HG03439 (cell line): ENCODE measurements at regions not wholly inside any gene's neighbourhood (a gene's known extent, or its start where the extent isn't known, plus 50 kb on each side); places are given as distances from the start of the nearest gene placed in this dataset.

Experiments
- ATAC-seq: cut with Tn5 transposase; IDR thresholded peaks from one replicate; pipeline ENCODE4 v1.9.1; 2021; ENCODE audit warnings: mild to moderate bottlenecking, moderate library complexity; ENCODE audit not compliant: unreplicated experiment

DNA sequence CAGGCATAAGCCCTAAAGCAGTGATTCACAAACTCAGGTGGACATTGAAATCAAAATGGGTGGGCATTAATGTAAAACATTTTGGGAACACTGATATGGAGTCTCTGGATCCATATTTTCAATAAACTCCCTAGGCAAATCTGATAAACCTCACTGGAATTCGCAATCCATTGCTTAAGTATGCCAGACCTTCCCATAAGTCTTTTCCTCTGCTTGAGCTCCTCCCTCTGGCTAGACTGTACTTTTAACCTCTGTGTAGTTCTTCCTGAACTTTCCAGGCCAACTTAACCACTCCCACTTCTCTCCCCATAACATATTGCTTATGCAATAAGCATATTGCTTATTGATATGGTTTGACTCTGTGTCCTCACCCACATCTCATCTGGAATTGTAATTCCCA, 629.7 kb upstream of the IMPG1 start:
- no peak for ATAC-seq

DNA sequence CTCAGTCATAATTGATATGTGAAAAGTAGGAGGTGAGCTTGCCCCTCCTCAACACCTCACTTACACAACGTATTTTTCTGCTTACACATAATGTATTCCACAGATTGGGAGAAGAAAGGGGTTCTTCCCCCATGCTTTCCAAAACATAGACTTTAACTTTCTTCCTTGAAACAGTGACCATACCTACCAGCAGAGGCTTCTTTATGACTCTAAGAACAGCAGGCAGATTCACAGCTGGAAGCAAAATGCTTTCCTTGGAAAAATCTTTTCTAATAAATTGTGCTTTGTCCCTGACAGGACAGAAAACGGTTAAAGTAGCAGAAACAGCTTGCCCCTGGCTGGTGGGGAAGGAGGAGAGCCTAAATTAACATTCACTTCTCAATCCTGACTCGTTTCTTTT, 629.1 kb upstream of the IMPG1 start:
- ATAC-seq = no peak

DNA sequence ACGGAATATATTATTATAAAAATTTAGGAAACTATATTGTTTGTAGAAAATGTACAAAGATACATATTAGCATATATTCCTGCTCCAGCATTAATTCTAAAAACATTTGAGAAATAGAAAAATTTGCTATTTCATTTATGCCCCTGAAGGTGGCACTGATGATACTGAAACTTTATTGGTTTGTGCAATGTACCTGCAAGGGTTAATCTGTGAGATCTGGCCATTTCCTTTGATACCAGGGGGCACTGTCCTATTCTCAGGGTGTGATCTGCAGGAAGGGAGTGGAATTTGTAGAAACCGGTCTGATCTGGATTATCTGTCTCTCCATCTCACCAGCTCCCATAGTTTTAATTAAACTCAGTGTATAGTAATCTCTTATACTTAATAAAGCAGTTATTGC, 625.1 kb upstream of the IMPG1 start:
- ATAC-seq = no peak

DNA sequence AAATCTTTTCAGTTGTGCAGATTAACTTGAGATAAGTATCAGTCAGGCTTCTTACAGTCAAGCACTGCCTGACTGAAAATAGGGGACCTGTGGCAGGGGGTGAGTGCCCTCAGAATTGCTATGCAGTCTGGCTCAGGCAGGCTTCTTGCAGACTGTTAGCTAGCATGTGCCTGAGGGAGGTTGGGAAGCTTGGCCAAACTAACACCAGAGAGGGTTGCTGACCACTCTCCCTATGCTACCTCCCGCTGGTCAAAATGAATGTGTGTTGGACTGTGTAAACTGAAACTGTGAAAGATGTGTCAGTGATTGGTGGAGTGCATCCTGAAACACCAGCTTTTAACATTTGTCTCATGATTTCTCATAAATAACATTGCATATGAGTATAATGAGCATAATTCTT, 622.3 kb upstream of the IMPG1 start:
- no peak for ATAC-seq

DNA sequence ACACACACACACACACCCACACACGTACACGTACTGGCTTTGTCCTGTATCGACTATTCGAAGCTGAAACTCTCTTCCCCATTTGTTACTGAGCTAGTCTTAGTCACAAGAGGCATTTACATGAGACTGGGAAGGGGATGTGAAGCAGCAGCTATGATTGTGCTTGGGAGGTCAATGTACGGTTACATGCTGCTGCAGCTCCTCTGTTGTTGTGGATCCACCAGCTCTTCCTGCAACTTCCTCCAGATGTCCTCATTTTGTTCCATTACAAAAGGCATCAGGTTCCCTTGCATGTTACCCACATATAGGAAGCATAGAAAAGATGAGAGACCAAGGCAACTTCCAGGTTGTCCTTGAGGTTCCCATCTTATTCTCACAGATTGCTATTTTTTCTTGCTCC, 612.4 kb upstream of the IMPG1 start:
- ATAC-seq = no peak

DNA sequence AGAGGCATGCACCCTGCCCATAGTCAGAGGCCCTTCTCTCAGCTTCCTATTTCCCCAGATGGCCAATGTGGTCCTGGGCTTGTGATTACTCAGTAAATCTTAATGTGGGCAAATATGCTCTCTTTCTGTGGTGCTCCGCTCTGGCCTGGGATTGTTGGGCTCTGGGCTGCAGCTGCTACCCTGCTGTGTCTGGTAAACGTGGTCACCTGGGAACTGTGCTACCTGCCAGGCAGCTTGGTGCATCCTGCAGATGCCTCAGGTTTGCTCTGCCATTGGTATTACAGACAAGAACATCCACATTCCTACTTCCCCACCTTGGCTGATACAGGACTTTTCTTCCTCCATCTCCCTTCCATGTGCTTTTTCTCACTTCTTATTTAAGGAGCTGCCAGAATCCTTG, 611.5 kb upstream of the IMPG1 start:
- no peak for ATAC-seq

DNA sequence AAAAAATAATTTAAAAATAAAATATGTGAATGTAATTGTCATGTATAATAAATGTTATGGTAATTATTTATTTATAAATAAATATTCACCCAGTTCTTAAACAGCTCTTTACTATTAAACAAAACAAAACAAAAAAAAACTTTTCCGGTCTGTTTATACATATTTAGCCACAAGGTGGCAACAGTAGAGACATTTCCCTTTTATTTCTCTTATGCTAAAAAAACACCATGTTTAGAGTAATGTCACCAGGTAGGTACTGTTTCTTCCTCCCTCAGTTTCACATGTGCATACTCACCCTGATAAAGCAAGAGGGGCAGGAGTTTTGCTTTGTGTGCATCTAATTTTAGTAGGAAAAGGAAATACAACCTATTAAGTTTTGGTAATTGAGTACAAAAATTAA, 610.4 kb upstream of the IMPG1 start:
- ATAC-seq = peak; percentile 61

DNA sequence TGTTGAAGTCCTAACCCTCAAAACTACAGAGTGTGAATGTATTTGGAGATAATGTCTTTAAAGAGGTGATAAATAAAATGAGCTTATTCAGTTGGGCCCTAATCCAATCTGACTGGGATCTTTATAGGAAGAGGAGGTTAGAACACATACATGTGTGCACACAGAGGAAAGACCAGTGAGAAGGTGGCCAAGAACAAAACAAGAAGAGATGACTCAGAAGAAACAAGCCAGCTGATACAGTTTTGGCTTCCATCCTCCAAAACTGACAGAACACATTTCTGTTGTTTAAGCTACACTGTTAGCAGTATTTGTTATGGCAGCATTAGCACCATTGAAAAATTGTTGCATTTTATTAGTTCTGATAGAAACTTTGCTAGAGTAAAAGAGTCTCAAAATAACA, 609.3 kb upstream of the IMPG1 start:
- no peak for ATAC-seq

DNA sequence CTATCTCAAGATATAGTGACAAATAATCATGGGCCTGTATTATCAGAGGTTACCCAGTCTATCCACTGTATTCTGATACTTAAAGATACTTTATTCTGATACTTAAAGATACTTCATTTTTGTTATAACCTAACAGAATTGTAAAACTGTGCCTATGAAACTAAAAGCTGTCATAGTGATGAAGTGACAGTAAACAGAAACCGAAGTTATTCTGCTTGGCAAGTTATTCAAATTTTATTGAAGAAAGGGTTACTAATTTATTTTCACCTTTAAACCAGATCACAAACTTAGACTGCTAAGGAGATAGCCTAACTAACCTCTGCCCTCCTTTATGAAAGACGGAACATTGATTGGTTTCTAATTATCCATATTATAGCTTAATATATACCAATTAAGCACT, 604.6 kb upstream of the IMPG1 start:
- ATAC-seq = no peak

DNA sequence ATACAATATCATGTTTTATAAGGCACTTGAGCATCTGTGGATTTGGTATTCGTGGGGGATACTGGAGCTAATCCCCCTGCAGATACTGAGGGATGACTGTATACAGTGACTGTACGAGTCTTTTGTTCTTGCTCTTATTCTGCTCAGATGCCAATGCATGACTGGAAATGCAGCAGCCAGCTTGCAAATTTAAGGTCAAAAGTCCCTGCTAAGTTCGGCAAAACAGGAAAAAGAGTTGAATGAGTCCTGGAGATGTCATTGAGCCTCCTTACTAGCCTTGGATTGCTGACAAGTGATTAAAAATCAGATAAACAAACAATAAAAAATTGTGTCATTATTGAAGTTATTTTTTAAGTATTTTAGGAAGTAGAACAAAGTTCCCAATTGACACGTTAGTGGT, 599.3 kb upstream of the IMPG1 start:
- ATAC-seq = no peak

DNA sequence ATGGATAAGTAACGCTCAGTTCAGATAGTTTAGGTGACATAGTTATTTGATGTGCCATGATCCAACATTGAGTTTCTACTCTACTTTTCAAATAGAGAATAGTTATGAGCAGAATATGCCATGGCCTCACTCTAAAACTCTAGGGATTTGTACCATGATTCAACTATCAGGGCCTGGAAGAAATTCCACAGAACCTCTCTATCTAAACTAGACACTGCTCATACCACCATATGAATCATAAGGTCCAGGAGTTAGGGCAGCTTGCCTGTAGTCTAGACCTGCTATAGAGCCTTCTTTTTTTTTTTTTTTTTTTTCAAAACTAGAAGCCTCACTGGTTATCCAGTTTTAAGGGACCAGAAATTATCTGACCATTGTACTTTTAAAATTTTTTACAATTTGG, 571.8 kb upstream of the IMPG1 start:
- ATAC-seq = no peak

DNA sequence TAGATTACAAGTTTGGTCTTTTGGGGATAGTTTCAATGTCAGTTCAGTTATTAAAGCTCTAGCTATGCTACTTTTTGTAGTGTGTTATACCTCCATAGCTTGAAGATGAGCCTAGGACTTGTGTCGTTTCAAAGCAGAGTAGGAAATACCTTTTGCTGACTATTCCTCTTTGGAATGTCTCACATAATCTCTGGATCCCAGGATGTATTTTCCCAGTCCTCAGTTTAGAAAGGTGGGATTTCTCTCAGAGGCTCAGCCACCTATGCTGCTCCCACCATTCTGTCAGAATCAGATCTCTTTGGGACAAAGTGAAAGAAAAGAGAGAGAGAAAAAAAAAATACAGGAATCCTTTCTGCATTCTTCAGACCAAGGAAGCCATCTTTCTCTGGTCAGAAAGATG, 567.5 kb upstream of the IMPG1 start:
- ATAC-seq = no peak

DNA sequence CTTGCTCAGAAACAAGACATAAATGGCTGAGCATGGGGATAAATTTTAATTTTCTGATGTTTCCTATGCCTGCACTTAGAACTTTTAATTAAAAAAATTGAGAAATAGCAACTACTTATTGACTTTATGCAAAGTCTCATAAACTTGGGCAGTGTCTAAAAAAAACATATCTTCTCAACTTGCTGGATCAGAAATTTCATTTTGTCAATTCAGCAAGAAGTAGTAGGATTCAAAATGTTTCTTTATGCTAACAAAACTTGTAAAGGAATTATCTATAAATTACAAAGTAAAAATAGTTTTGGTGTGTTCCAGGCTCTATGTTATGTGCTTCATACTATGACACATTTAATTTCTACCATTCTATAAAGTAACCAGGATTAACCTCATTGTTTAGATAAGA, 562.2 kb upstream of the IMPG1 start:
- ATAC-seq = no peak

DNA sequence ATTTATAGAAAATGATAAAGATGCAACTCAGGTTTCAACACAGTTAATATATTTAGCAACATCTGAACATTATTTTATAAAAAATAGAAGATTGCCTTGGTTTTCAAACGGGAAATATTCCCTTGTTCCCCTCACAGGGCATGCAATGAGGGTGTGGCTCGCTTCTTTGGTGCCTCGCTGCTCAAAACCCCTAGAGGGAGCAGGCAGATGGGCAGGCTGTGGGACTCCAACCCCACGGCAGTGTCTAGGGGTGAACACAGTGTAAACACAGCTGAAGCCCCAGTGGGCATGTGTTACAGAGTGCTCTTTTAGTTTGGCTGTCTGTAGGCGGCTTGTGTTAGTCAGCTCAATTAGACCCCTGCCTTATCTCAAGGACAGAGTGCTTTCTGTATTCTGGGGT, 560.8 kb upstream of the IMPG1 start:
- ATAC-seq = no peak

DNA sequence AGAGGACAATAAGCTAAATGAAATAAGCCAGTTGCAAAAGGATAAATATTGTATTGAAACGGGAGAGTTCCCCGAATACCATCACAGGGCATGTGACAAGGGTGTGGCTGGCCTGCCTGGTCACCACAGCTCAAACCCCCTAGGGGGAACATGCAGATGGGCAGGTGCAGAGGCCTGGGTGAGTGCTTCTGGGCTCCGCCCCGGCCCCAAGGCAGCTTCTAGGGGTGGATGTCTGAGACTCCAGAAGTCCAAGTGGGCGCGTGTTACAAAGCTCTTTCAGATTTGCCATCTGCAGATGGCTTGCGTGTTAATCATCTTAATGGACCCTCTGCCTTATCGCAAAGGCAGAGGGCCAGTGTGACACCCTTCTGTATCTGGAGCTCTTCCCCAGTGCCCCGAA, 559.2 kb upstream of the IMPG1 start:
- no peak for ATAC-seq

DNA sequence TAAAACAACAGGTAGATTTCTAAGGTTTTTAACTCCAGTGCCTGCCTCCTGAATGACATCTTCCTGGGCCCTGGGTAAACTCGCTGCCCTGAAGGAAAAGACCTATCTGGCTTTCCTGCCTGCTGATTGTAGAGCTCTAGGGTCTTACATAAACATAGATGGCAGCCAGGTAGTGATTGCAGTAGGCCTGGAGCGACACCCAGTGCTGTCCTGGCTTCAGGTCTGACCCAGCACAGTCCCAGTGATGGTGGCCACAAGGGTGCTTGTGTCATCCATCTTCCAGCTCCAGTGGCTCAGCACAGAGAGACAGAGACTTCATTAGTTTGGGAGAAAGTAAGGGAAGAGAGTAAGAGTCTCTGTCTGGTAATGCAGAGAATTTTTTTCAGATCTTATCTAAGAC, 542.9 kb upstream of the IMPG1 start:
- no peak for ATAC-seq

DNA sequence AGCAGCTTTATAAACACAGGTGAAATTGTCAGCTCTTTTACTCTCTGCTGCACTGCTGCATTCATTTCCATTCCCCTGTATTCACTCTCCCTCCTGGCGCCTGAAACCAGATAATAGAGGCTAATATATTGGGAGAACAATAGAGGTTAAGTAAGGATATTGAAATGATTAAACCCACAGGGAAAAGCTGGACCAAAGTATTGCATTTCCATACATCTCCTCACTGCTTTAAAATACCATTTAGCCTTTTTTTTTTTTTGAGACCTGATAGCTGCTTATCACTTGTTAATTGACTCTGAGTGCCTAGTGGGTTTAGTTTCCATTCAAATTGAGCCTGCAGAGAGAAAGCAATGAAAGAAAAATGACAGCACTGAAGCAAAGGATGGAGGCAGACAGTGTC, 540.5 kb upstream of the IMPG1 start:
- no peak for ATAC-seq

DNA sequence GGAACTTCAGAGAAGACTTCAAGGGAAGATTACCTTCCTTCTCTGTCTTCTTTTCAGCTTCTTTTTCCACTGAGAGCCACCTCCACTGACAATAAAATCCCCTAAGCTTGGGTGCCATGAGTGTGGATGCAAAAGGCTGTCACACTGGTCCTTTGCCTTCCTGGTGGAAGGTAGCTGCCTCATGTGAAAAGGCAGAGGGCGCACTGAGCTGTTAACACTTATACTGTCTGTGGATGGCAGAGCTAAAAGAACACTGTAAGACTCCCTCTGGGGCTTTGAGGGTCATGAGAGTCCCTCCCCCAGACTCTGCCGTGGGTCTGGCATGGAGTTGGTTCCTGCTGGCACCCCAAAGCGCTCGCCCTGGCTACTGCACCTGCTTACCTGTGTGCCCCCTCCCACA, 536.7 kb upstream of the IMPG1 start:
- ATAC-seq = no peak

DNA sequence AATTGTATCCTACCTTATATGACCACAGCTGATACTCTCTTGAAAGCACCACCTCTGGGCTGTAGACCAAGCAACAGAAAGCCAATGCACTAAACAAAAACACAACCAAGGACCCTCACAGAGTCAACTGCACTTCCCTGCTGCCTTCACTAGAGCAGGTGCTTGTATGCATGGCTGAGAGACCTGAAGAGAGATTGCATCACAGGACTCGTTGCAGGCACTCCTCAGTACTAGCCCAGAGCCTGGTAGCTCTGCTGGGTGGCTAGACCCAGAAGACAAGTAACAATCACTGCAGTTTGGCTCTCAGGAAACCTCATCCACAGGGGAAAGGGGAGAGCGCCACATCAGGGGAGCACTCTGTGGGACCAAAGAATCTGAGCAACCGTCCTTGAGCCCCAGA, 521.6 kb upstream of the IMPG1 start:
- ATAC-seq = no peak

DNA sequence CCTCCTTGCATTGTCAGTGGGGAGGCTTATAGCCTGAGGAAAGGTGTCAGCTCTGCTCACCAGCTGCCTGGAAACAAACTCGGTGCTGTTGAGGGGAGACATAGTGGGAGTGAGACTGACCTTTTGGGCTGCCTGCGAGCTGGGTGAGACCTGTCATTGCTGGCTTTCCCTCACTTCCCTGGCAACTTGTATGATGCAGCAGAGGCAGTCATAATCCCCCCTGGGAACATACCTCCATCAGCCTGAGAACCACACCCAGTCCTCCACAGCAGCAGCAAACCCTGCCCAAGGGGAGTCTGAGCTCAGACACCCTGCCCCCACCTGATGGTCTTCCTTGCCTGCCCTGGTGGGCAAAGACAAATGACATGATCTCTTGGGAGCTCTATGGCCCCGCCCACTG, 521.2 kb upstream of the IMPG1 start:
- ATAC-seq = no peak

DNA sequence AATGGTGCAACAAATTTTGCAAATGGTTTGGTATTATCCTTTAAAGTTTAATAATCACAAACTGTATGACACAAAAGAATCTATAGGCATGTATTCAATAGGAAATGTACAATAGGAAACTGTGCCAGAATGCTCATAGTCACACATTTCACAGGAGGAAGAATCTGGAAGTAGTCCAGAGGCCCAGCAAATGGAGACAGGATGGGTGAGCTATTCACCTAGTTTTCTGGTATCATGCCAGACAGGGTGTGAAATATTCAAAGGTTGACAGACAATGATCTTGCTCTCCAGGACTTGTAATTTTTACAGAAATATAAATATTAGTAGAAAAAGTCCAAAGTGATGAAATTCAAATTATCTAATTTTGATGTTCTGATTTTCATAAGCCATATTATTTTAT, 520.1 kb upstream of the IMPG1 start:
- ATAC-seq = no peak

DNA sequence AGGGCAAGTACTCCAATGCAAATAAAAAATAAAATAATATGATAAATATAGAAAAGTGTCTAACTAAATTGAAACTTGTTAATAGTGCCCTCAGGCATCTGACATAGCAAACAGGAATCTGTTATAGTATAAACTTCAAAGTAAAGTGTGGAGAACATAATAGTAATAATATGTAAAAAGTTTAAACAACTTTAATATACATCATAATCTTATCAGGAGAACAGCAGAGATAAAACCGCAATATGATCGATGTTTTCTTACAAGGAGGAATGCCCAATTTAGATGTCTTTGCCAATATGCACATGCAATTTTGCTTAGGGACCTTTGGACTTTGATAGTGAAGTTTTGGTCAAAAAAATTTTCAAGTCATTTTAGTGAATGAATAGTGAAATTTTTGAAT, 514.8 kb upstream of the IMPG1 start:
- no peak for ATAC-seq

DNA sequence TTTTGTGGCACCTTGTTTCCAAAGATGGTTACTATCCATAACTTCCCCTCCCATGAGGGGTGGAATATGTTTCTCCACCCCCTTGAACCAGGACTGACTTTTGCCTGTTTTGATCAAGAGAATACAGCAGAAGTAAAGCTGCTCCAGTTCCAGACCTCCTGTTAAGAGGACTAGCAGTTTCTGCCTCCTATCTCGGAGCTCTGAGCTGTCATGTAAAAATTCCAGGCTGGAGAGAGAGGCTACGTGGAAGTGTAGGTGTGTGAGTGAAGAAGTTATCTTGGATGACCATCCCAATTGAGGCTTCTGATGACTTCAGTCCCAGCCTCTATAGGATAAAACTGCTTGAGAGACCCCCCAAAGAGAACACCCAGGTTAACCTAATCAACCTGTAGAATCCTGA, 511.7 kb upstream of the IMPG1 start:
- ATAC-seq = no peak

DNA sequence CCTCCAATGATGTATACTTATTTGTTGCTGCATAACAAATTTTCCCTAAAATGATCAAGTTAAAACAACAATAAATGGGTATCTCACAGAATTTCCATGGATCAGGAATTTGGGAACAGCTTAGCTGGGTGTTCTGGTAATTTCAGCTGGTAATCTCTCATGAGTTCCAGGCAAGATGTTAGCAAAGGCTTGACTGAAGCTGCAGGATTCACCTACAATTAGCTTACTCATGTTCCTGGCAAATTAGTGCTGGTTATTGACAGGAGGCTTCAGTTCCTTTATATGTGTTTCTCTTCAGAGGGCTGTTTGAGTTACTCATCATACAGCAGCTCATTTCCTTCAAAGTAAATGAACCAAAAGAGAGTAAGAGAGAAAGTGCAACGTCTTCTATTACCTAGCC, 506.3 kb upstream of the IMPG1 start:
- ATAC-seq = no peak
